HG03442 (cell line): ENCODE measurements at regions not wholly inside any gene's neighbourhood (a gene's known extent, or its start where the extent isn't known, plus 50 kb on each side); places are given as distances from the start of the nearest gene placed in this dataset.
"Not testable (repeated sequence)": the region's sequence is repeated elsewhere in the genome, so short reads cannot be mapped to it uniquely, and the experiment has no call there.

ENCODE experiments used
- ATAC-seq: cut with Tn5 transposase; IDR thresholded peaks from one replicate; pipeline ENCODE4 v1.9.1; 2021; ENCODE audit warnings: mild to moderate bottlenecking, moderate library complexity; ENCODE audit not compliant: unreplicated experiment

DNA sequence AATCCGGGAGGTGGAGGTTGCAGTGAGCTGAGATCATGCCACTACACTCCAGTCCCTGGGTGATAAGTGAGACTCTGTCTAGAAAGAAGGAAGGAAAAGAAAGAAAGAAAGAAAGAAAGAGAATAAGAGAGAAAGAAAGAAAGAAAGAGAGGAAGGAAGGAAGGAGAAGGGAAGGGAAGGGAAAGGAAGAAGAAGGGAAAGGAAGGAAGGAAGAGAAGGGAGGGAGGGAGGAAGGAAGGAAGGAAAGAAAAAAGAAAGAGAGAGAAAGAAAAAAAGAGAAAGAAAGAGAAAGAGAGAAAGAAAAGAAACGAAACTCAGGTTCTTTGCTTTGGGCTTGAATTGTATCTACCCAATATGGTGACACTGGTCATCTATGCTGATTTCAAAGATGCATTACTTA, 102.3 kb upstream of the GATA6 start:
- no peak for ATAC-seq

DNA sequence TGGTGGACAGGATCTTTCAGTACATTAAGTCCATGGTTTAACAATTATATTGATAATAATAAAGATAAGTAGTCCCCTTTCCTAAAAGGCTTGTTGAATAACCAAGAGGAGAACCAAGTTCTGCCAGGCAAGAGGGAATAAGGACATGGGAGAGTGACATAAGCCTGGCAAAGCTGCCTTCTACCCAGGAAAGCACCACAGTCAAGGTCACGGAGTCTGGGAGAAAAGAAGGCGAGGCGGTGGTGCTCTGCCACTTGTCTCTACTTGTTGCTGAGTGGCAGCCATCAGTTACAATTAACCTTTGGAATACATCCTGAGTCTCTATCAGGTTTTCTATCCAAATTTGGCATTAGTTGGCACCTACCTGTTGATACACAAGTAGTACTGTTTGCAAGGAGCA, 101.7 kb upstream of the GATA6 start:
- ATAC-seq = no peak

DNA sequence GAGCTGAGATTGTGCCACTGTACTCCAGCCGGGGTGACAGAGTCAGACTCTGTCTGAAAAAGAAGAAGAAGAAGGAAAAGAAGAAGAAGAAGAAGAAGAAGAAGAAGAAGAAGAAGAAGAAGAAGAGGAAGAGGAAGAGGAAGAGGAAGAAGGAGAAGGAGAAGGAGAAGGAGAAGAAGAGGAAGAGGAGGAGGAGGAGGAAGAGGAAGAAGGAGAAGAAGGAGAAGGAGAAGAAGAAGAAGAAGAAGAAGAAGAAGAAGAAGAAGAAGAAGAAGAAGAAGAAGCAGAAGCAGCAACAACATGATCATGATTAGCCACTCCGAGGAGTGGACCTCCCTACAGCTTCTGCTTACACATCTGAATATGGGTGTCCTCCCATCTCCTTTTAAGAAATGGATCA, 100.6 kb upstream of the GATA6 start:
- not testable (repeated sequence) for ATAC-seq

DNA sequence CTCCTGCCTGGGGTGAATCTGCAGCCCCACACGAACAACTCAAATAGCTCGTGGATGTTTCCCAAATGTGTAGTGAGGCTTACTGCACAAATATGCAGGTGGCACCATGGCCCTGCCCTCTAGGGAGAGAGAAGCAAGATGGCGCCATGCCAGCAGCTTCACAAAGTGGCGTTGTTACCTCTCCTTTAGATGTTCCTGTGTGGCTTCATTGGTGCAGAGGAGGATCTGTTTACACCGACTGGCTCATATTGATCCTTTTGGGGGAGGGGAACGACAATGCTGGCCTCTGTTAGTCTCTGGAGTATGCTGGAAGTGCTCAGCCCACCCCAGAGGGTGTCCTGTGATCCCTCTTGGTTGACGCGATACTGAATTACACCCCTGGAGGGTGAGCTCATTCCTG, 99.5 kb upstream of the GATA6 start:
- no peak for ATAC-seq

DNA sequence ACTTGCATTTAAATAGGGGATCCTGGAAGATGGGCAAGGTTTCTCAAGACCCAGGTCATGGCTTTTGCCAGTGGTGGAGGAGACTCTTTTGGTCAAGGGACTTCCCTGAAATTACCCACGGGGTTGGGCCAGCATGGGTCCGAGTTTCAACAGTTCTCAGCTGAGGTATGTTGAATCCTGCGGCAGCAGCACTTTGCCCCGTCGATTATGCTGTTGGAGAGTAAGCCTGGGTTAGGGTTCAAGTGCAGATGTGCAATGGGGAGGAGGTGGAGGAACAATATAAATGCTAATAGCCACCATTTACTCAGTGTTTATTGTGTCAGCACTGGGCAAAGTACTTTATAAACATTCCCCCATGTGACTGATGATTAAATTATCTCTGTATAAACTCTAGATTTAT, 96.0 kb upstream of the GATA6 start:
- ATAC-seq = no peak

DNA sequence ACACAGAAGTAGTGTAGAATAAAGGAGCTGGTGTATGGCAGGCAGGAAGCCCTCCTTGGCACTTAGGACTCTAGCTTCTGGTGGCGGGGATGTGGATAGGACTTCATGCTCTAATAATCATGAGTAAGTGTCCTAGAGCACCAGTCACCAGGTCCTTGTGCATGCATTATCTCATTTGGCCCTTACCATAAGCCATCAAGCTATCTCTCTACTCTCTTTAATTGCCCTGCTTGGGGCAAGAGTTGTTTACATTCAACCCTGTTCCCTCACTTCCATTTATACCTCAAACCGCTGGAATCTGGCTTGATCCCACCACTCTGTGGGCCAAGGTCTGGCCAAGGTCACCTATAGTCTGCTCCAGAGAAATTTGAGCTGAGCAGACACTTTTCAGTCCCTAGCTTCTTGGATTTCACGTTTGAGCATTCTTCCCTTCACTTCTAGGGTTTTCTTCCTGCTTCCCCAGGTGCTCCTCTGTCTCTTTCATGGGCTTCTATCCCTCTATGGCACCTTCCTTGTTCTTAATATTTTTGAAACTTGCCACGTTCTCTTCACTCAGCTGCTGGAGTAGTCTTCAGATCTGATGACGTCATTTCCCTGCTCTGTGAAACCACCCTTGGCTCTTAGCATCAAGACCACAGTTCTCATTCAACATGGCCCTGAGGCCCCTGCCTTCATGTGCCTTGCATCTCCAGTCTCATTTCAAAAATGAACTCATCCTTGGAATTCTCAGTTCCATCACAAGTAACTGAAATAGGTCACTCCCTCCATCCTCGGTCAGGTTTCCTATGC, 94.9 kb upstream of the GATA6 start:
- ATAC-seq = no peak

DNA sequence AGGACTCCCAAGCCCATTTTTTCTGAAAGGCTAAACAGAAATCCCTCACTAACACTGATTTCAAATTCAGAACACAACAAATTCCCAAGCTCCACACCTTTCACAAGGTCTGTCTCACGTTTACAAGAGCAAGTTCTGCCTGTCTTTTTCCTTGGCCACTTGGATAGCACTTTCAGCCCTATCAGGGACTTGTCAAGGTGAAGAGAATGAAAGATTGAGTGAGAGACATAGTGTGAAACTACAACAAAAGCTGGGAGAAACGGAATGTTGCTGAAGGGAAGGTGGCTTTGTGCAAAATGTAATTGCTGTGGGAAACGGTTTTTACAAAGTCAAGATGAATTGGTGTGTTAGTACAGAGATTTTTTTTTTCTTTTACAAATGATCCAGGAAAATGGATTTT, 89.4 kb upstream of the GATA6 start:
- no peak for ATAC-seq

DNA sequence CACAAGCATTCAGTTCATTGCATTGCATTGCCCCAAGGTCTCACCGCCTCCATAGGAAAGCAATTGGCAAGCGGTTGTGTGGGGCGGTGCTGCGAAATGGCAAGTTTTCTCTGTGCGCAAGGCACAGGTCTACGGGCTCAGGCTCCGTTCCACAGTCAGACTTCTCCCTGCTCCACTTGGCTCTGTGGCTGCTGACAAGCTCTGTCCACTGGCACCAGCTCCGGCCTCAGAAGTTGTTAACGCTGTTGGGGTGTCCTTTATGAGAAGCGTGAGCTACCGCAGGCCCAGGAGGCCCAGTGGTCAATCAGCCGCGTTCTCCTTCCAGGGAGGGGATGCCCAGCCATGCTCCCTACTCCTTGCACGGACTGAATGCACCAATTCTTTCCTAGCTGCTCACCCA, 87.0 kb upstream of the GATA6 start:
- no peak for ATAC-seq

DNA sequence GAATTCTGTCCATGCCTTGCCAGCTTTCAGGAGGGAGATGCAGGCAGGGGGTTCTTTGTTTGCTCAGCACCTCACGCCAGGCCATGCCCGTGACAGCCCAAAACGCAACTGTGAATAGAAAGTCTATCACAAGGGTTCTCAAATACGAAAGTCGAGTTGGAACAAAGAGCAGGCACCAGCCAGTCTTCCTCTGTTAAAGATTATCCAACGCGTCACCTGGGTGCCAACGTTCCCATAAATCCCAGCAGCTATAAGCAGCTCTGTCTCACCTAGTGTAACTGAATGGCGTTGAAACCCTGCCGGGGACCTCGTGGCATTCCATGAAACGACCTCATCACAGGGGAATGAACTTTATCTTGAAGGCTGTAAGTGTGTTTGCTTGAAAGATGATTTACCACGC, 84.8 kb upstream of the GATA6 start:
- ATAC-seq = no peak

DNA sequence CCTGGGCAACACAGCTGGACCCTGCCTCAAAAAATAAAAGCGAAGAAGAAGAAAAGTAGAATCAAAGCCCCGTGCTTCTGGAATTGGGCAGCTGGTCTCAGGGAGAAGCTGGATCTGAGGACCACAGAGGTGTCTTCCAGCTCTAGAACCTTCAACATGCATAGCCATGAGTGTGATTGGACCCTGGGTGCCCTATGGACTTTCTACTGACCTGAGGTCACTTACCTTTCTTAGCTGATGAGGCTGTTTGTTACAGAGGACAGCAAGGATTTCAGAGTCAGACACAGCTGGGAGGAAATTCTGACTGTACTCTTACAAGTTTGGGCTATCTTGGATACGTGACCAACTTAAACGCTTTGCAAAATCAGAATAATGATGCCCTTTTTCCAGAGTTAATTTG, 82.4 kb upstream of the GATA6 start:
- ATAC-seq = no peak

DNA sequence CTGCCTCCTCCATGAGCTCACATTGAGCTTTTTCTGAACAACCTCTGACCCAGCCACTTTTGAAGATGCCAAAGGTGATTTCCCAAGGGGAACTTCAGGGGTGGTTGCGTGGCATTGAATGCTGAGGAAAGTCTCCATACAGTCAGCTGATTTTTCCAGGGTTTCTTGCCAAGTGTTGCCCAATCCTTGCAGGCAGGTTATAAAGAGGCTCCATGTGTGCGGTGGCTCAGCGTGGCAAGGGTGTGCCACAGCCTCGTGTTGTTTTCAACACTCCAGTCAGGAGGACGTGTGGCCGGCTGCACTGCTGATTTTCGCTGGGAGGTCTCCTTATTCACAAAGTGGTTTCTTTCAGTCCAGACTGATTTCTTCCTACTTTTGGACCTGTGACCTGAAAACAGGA, 81.4 kb upstream of the GATA6 start:
- no peak for ATAC-seq

DNA sequence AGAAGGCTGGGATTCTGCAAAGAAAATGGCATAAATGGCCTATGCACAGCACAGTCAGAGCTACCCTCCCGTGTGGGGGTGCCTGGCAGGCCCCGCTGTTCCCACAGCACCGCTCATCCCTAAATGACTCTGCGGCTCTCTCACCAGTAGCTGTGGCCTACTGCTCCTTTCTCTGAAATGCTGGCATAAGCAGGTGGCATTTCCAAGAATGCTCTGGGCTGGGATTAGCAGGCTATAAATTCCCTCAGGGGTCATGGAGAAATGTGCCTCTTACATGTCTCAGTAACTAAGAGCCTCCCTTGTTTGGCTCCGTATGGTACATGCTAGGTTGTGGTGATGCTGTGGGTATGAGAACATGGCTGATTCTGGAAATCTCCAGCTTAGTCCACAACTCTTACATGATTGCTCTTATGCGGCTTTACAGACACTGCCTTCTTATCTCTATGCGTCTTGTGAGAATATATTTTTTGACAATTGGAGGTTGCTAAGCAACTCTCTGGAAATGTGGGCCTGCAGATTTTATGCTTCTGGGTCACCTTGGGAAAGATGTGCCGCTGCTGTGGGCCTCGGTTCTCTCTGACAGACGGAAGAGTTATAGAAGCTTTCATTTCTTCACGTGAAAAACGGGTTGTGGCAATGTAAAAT, 80.3 kb upstream of the GATA6 start:
- no peak for ATAC-seq

DNA sequence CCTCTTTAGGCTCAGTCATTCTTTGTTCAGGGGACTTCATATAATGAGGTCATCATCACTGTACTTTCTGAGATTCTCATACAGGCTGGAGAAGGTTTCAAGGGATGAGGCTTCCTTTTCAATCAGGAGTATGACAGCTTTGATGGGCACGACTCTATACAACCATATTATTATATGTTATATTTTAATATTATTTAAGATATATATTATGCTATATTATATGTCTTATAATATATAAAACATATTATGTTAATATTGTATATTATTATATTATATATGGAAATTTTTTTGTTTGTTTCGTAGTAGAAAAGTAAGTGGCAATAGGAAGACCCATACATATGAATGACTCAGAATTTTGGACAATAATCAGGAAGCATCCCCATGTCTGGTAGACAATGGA, 78.0 kb upstream of the GATA6 start:
- no peak for ATAC-seq

DNA sequence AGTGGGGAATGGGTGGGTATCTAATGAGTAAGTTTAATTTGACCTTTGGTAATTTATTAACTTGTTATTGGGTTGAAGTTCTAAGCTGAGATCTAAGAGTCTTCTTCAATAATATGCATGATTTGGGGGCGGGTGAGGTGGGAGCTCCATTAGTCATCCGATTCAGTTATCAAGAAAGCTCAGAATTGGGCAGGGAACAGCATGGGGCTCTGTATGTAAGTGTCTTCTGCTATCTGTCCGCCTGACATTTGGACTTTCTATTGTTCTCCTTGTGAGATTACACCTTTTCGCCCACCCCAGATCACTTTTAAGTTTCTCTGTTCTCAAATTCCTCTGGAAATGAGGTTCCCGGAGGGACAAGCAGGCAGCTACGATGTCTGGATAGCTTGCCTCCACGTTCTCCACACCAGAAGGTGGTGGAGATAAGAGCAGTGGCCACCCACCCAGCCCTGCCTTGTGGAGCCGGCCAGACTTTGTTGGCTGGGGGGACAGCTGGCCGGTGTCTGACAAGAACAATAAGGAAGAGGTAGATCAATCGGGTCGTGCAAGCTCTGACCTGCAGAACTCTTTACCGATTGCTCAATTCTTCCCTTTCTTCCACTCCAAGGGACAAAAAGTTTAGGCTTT, 75.5 kb upstream of the GATA6 start:
- ATAC-seq = no peak

DNA sequence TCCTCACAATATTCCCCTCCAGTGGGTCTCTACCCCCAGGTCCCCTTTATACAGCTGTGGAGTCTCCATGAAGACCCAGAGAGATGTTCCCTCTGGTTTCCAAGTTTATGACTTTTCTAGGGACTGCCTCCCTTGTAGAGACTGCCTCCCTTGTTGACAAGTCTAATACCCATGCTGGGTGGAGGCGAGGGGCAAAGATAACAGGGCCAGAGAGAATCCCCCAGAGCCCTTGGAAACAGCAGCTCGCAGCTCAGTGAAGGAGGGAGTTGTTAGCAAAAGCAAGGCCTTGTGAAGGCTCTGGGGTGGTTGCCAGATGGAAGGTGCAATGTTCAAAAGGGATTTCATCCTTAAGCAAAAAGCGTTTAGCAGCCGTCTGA, 75.0 kb upstream of the GATA6 start:
- ATAC-seq = no peak

DNA sequence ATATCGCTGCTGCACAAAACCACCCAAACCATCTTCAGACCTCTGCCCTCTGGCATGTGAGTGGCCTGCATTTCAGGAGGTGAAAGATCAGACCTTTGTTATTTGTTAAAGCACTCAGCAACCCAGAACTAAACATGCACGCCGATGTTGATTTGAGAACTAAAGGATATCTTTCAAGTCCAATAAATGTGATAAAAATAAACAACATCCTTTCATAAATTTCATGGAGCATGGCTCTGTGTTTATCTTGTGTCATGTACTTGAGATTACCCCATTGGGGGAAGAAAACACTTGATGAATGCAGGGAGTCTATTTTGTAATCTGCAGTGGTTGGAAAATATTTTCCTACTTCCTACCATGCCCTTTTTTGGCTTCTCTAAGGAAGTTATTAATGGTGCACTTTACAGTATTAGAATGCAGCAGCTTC, 70.8 kb upstream of the GATA6 start:
- ATAC-seq = no peak

DNA sequence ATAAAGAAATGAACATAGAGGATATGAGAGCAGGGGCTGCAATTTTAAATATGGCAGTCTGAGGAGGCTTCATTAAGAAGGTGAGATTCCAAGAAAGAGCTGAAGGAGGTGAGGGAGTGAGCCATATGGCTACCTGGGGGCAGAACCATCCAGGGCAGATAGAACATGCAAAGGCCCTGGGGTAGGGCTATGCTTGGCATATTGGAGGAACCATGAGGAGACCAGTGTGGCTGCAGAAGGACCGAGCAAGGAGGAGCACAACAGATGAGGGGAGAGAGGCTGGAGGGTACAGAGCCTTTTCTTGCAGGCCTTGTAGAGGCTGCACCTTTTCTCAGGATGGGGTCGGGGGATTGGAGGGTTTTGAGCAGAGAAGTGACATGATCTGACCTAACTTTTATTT, 69.5 kb upstream of the GATA6 start:
- ATAC-seq = no peak

DNA sequence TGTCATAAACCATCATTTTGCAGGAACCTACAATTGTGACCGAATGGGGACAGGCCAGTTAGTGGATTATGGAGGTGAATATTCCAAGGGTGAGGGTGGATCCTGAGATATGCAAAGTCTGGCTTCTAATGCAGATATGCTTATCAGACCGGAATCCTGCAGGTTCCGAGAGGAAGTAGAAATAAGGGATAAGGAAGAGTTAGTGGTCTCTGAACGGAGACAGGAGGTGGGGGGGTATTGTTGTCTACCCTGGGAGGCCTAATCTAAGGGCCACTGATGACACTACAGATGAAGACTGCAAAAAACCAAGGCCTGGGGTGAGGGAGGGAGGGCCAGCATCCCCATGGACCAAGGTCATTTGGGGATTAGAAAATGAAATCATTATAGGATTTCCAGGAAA, 67.7 kb upstream of the GATA6 start:
- ATAC-seq = no peak

DNA sequence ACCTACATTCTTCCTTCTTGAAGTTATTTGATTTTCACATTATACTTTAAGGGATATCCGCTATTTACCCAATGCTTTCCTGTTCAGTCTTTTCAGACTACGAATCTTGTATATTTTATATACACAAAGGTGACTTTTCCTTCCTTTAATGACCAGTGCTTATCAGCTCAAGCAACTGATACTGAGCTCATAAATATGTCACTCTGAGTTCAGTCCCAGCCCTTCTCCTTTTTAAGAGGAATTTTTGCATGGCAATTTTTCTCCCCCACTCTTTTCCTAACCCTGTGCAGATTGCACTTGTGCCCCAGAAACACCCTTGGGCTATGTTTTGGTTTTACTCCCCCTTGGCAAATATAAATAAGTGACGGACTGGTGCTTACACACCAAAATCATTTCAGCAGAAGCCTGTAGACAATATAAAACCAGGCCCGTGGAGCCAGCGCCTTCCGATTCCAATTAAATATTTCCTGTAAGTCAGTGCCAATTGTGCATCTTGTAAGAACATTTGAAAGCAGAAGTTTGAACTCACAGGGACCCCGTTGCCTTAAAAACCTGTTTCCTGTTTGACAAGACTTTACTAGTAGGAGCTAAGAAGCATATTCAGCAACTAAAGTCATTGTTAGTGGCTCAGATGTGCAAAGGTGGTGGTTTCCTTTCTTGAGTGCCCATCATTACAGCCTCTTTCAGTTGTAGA, 66.3 kb upstream of the GATA6 start:
- ATAC-seq = no peak

DNA sequence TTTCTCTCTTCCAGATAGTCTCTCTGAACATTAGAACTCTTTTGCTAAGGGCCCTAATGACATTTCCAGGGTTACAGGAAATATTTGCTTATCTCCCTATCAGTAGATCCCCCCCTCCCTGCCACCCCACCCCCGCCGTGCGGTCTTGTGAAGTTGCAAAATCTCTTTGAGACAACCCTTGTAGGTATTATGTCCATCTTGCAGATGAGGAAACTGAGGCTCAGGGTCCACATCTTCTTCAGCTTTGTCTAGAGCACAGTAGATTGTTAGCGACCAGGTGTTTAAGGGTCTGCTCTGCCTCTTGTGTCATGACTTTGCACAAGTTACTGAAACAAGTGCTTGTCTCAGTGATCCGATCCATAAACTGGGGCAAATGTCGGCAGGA, 65.8 kb upstream of the GATA6 start:
- no peak for ATAC-seq

DNA sequence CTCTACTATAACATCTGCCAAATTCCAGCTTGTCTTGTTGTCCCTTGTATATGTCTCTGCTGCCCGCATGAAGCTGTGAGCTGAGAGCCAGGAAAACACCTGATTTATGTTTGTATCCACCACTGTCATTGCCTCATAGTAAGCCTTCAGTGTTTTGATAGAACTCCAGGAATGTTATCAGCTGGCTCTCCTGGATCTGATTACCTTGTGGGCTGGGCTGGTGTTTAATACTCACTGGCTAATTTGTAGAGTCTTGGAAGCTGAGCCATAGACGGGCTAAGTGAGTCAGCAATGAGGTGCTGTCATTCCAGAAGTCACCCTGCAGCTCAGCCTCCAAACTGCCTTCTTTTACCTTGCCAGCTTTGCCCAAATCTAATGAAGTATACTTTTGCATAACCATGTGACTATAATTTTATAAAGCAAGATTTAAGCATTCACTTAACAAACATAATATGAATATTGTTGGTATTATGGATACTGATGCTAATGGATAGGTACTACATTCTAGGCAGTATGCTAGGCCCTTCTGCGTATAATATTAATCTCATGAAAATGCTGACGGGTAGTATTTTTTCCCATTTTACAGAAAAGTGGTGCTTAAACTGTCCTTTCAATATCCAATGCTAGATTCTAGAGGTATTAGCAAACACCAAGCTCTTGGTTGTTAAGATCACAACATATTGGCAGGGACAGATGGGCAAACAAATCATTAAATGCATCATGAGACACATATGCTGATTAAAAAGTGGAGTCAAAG, 62.7 kb upstream of the GATA6 start:
- ATAC-seq = no peak
